Epithelial cell of prostate (primary cell): ENCODE measurements at regions not wholly inside any gene's neighbourhood (a gene's known extent, or its start where the extent isn't known, plus 50 kb on each side); places are given as distances from the start of the nearest gene placed in this dataset.

Source experiments
- DNase-seq: peaks from one replicate; pipeline ENCODE4 v3.0.0-alpha.2; 2011; ENCODE audit warnings: low read depth, low spot score
- H3K27ac ChIP-seq: fragments of 450-650 bp; 2 replicates; pipeline ENCODE4 v1.5.1; 2017; ENCODE audit warnings: mild to moderate bottlenecking

DNA sequence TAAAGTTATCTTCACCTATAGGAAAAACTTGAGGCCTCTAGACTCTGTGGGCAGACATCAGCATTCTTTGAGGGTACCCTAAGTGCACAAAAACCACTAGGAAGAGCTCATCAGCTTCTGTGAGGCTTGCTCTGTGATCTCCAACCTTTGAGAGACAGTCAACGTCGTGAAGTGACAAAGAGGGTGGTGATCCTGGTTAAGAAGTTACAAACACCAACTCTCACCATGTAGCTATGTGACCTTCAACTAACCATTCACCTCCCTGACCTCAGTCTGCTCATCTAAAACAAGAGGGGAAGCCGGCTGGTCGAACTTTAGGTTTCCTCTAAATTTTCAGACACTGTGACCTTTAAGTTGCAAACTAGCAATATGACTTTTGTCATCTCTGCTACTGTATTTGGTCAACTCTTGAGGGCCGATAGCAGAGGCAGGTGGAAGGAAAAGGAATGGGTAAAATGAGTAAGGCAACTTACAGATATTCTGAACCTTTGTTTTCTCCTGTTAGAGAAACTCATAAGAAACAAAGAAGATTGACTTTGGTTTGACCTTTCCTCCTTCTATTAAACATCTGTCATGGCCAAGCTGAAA is 103.2 kb upstream of the PARP11 start:
- no peak for DNase-seq
- H3K27ac ChIP-seq: no peak overlapping the region

DNA sequence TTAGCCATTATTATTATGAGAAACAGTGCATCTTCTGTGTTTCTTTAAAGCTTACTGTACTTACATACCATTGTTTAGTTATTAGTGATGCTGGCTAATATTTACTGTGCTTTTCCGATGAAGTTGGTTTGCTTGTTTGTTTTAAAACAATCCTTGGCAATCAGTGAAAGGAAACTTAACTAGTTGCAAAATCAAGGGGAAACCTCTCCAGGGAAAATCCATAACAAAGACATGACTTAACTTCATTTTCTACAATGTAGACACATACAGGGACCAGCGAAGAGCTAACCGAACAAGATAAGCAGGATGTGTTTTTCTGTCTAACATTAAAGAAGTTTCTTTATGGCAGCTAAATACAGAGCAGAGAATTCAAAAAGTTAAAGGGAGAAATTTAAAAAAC is 102.5 kb upstream of the PARP11 start:
- H3K27ac ChIP-seq: no peak overlapping the region
- DNase-seq: no peak

- DNase-seq: no peak
- no peak overlapping the region for H3K27ac ChIP-seq
Measured at GRCh38 chr12:3974883-3975282, 101.7 kb upstream of the PARP11 start.

- H3K27ac ChIP-seq: no peak overlapping the region
- no peak for DNase-seq
Measured at GRCh38 chr12:3973973-3974644, 100.9 kb upstream of the PARP11 start.

GRCh38 chr12:3973269-3973884 is 100.2 kb upstream of the PARP11 start:
- H3K27ac ChIP-seq: no peak overlapping the region
- DNase-seq: no peak

DNA sequence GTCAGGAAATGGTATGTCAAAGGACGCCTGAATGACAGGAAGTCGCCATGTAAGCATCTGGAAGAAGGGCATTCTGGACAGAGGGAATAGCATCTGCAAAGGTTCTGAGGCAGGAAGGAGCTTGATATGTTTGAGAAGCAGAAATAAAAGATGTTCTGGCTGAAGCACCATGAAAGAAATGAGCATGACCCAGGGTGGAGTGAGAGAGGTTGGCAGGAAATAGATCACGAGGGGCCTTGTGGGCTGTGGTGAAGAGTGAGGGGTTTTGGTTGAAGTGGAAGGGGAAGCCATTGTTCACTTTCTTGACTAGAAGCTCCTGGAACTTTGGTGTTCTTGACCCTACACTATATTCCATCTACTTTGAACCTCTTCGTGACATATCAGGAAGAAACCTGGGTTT is 99.4 kb upstream of the PARP11 start:
- DNase-seq: no peak
- H3K27ac ChIP-seq: no peak overlapping the region

DNA sequence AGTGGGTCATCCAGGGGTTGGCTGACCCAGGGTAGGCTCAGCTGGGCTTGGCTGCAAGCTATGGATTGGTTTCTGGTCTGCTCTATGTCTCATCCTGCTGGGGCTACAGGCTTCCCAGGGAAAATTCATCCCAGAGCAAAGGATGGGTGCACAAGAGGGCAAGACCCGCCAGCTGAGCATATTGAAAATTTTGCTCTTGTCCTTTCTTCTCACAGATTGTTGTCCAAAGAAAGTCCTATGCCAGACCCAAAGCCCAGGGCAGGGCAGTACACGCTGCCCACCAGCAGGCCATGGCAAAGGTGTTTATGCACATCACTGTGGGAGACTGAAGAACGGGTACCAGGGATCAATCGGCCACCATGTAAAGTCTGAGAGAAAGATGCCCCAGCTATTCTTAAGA is 95.3 kb upstream of the PARP11 start:
- DNase-seq: no peak
- H3K27ac ChIP-seq: no peak overlapping the region

DNA sequence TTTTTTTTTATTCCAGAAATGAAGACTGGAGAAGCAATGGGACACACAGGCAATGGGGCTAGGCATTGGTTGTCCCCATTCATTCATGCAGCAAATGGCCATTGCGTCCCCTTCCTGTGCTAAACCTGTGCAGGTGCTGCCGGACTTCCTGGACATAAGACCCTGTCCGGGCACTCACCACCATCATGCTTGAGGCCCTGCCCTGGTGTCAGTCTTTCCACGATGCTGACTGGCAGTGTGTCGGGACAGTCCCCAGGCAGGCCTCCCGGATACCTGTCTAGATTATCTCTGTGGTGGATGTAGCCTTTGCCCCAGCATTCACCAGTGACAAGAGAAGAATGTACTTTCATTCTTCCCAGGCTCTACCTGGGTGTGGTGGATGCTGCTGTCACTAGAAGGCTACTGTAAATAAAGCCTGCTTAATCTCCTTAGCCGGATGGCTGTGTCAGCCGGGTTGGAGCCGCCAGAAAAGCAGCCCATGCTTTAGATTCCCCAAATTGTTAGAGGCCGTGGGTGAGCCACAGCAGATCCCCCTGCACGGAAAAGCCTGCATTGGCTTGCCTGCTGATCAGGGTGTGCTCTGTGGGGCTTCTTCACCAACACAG is 94.5 kb upstream of the PARP11 start:
- H3K27ac ChIP-seq: no peak overlapping the region
- DNase-seq: no peak

- H3K27ac ChIP-seq: no peak overlapping the region
- no peak for DNase-seq
Measured at GRCh38 chr12:3966376-3966775, 93.2 kb upstream of the PARP11 start.

GRCh38 chr12:3965046-3965445 is 91.8 kb upstream of the PARP11 start:
- no peak overlapping the region for H3K27ac ChIP-seq
- no peak for DNase-seq

DNA sequence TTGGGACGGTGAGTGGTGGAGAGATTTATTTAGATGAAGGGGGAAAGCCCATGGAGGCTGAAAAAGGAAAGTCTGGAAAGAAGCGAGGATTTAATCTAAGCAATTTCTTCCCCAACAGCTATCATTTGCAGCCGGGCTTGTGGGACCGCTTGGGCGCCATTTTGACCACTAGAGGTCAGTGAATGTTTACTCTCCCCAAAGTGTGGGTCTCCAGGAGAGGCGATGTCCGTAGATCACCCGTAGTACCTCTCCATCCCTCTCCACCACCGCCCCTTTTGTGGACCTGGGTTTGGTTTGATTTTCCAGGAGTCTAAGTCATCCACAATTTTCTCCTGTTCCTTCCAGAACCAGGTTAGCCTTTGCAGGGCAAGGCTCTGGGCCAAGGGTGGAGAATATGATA is 91.2 kb upstream of the PARP11 start:
- no peak overlapping the region for H3K27ac ChIP-seq
- DNase-seq: no peak

GRCh38 chr12:3962631-3963483 is 89.7 kb upstream of the PARP11 start:
- no peak for DNase-seq

DNA sequence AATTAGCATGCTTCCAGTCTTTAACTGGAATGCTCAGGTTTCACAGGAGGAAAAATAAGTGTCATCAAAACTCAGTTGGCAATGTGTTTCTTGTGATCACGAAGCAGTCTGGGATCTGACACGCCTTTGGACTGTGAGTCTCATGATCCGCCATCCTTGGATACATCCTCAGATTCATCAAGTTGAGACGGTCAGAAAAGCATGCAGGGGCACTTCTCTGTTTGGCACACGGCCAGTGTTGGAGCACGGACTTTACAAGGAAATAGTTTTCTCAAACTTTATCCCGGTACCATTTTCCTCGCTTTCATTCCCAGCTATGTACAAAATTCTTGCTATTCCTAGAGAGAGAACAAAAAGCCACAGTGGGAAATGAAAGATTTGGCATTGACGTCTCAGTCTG is 88.4 kb upstream of the PARP11 start:
- DNase-seq: no peak
- no peak overlapping the region for H3K27ac ChIP-seq

More at GRCh38 chr12:3962631-3963483, 89.7 kb upstream of the PARP11 start:
- H3K27ac ChIP-seq: no peak overlapping the region

DNA sequence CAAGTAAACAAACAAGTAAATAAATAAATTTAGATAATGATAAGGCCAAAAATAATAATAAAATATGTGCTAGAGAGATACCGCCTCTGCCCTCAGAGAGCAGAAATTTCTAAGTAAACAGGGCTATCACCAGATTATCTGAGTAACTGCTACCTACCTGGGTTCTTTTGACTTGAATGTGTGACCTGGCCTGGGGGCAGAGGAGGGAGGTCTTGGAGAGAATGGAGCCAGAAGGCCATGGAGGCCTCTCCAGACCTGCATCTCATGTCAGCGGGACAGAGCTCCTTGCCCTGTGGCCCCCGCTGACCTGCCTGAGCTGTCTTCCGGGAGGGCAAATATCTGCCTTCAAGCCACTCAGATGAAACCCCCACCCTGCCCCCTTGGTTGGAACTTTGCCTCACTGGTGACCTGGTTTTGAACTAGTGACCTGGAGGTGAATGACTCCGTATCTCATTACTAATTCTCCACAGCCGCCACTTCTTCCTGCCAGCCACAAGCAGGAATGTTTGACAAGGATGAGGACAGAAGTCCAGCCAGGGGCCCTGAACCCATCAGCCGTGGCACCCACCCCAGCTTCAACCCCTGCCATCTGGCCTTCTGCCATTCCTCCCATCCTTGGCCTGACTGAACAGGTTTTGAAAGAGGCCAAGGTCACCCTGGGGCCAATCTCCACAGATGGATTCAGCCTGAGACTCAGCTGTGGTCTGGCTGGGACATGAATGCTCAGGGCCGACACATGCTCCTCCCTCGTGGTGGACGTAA is 86.8 kb upstream of the PARP11 start:
- DNase-seq: no peak
- no peak overlapping the region for H3K27ac ChIP-seq

DNA sequence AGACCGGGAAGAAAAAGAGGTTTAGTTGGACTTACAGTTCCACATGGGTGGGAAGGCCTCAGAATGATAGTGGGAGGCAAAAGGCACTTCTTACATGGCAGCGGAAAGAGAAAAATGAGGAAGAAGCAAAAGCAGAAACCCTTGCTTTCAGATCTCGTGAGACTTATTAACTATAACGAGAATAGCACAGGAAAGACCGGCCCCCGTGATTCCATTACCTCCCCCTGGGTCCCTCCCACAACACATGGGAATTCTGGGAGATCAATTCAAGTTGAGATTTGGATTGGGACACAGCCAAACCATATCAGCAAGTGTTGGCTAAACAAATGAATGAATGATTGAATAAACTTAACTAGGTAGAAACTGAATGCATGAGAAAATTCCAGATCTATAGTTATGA is 85.3 kb upstream of the PARP11 start:
- DNase-seq: no peak
- no peak overlapping the region for H3K27ac ChIP-seq

DNA sequence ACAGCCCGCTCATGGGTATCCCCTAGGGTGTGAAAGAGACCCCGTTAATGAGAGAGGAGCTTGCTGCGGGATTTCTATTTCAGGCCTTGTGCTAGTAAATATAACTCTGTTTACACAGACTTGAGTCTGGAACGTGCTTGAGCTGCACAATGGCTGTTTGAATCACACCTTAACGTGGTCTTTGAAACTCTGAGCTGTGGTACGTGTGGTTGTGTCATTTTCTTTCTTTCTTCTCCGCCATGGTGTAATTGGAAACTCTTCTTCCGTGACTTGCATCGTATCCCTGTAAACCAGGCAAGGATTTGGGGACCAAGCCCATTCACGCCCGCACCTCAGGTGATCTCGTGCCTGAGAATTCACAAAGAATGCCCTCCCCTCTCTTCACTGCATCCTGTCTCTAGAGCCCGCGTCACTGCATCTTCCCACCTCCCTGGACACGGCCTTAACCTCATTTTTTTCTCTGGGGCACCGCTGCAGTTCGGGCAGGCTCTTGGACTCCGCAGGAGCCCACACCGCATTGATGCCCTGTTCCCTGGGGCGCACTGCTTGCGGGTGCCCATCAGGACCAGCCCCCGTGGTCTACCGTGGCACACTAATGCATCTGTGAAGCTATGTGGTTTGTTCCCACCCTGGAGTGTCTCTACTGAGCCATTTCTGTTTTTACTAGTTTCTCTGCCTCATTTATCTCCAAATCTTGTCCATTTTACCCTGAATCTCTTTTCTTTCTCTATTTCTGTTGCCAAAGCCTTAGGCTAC is 78.4 kb upstream of the PARP11 start:
- H3K27ac ChIP-seq: no peak overlapping the region

GRCh38 chr12:3950714-3951320 is 77.6 kb upstream of the PARP11 start:
- DNase-seq: no peak
- H3K27ac ChIP-seq: no peak overlapping the region

More for the DNA sequence above, 78.4 kb upstream of the PARP11 start:
- no peak for DNase-seq

DNA sequence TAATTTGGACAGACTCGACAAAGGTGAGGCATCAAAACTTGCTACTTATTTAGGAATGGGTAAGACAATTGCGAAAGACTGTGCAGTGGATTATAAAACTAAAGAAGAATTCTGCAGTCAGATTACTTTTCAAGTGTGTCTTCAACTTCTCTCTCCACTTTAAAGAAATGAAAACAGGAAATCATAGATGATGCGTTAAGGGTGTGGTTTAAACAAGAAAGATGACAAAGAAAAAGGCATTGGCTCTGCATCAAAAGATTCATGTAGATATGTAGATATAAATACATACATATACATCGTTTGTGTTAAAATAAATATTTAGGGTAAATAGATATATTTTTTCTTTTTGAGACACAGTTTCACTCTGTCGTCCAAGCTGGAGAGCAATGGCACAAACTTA is 74.6 kb upstream of the PARP11 start:
- DNase-seq: no peak

DNA sequence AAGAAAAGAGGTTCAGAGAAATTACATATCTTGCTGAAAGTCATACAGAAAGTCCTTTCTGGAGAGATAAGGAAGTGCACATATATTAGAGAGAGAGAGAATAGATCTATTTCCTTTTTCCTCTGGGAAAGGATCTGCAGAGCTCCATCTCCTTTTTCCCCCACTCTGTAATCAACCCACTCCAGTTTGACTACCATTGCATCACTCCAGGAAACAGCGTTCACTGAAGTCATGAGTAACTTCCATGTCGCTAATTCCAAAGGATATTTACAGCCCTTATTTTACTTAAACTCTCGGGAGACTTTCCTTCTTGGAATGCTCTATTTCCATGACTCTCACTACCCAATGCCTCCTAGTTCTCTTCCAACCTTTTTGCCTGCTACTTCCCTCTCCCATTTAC is 72.5 kb upstream of the PARP11 start:
- no peak for DNase-seq
- H3K27ac ChIP-seq: no peak overlapping the region

More for the DNA sequence above, 74.6 kb upstream of the PARP11 start:
- H3K27ac ChIP-seq: no peak overlapping the region
